Stomach smooth muscle (tissue), 2 donors: ENCODE measurements at regions not wholly inside any gene's neighbourhood (a gene's known extent, or its start where the extent isn't known, plus 50 kb on each side); places are given as distances from the start of the nearest gene placed in this dataset.
"Not testable (repeated sequence)": the region's sequence is repeated elsewhere in the genome, so short reads cannot be mapped to it uniquely, and the experiment has no call there.

Source experiments
- H3K27ac ChIP-seq: one replicate; pipeline ENCODE4 v1.7.0; 2013; ENCODE audit warnings: mild to moderate bottlenecking, low read length, inconsistent platforms
- H3K27me3 ChIP-seq, 2 donors: one replicate each; pipeline ENCODE4 v1.7.0; 2013; ENCODE audit warnings: low read length in 2 of 2; ENCODE audit not compliant: insufficient read depth in 2 of 2, control insufficient read depth in 1 of 2
- H3K36me3 ChIP-seq, 2 donors: one replicate each; pipeline ENCODE4 v1.7.0; 2013; ENCODE audit warnings: low read length in 2 of 2; ENCODE audit not compliant: control insufficient read depth in 2 of 2, insufficient read depth in 2 of 2
- H3K4me1 ChIP-seq: one replicate; pipeline ENCODE4 v1.7.0; 2013; ENCODE audit warnings: low read length; ENCODE audit not compliant: control insufficient read depth, insufficient read depth
- H3K4me3 ChIP-seq, 2 donors: one replicate each; pipeline ENCODE4 v1.7.0; 2013; ENCODE audit warnings: low read length in 2 of 2
- H3K9ac ChIP-seq, 2 donors: one replicate each; pipeline ENCODE4 v1.7.0; 2013; ENCODE audit warnings: low read length in 2 of 2, mild to moderate bottlenecking in 1 of 2
- H3K9me3 ChIP-seq, 2 donors: one replicate each; pipeline ENCODE4 v1.7.0; 2013; ENCODE audit warnings: low read length in 2 of 2; ENCODE audit not compliant: control insufficient read depth in 2 of 2
- donor health status: healthy.
- donor health status: Pancreatic carcinoma.

DNA sequence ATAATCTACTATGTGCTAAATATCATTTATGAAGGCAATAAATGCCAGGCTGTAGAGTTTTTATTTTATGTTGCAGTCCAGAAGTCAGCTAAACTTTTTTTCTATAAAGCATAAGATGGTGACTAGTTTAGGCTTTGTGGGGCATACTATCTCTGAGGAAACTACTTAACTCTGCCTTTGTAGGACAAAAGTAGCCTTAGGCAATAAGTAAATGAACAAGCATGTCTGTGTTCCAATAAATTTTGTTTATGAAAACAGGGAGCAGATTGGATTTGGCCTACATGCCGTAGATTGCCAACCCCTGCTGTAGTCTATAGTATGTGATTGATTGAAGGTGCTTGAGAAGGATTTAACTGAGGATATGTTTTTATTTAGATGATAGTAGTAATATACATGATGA lies 502.5 kb upstream of the NAALADL2 start:
- H3K9me3 ChIP-seq, result peaks cover 0 to 3% of the 10 kb centered on the region in 2 donors
- no peak overlapping the region for H3K4me3 ChIP-seq
- no peaks in the 10 kb centered on the region for H3K36me3 ChIP-seq
- H3K9ac ChIP-seq, result no peak overlapping the region
- H3K4me1 ChIP-seq, result no peaks in the 10 kb centered on the region
- H3K27ac ChIP-seq, result no peak overlapping the region
- H3K27me3 ChIP-seq, result no peaks in the 10 kb centered on the region

DNA sequence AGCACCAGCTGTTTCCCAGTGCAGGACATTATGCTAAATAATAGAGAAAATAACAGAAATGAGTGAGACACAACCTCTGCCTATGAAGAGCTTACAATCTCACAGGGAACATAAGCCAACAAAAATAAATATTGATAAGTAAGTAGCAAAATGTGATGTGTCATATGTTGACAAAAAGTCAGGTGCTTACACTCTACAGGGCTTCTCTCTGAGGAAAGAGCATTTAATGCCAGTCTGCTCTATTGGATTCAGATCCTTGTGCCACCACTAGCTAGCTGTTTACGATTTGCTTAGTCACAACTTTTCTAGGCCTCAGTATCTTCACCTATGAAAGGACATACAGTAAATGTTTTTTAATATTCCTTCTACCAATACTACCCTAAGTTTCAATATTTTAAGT lies 500.9 kb upstream of the NAALADL2 start:
- H3K4me3 ChIP-seq, result no peak overlapping the region
- H3K4me1 ChIP-seq, result no peaks in the 10 kb centered on the region
- no peak overlapping the region for H3K9ac ChIP-seq
- no peaks in the 10 kb centered on the region for H3K27me3 ChIP-seq
- H3K27ac ChIP-seq, result no peak overlapping the region
- H3K36me3 ChIP-seq, result no peaks in the 10 kb centered on the region
- no peaks in the 10 kb centered on the region for H3K9me3 ChIP-seq

DNA sequence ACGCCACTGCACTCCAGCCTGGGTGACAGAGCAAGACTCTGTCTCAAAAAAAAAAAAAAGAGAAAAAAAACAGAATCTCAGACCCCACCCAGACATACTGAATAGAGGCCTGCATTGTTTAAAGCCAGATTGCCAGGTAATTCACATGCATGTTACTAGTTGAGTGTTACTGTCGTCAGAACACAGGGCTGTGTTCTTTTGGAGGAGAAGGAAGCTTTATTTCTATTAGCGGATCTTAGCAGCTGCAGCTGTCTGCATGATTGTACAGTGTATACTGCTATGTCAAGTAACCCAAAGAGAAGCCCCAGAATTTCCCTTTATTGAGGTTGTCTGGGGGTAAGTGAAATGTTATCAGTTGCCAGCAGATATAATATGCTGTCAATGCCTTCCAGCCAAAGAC lies 496.6 kb upstream of the NAALADL2 start:
- Histone ChIP-seq H3K9me3 (no peaks in the 10 kb centered on the region), H3K4me1 (no peaks in the 10 kb centered on the region), H3K9ac (no peak overlapping the region), H3K27me3 (no peaks in the 10 kb centered on the region), H3K4me3 (no peak overlapping the region), H3K27ac (no peak overlapping the region), H3K36me3 (no peaks in the 10 kb centered on the region)

DNA sequence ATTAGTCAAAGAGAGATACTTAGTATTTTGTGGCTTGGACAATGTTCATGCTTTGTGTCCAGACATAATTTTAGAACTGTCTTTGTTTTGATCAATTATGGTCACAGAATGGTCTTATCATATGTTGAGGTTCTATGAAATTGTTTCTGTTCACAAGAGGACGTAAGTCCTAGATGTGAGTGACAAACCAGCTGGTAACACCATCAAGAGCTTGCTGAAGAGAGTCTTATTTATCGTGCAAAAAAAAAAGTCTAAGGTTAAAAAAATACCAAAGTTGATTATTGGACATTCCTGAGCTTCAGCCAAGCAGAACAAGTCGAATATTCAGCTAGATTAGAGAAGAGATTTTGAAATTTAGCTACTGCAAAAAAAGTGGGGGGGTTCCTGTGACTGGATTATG lies 495.9 kb upstream of the NAALADL2 start:
- Histone ChIP-seq H3K9ac (no peak overlapping the region), H3K27me3 (no peaks in the 10 kb centered on the region), H3K27ac (no peak overlapping the region), H3K36me3 (no peaks in the 10 kb centered on the region), H3K9me3 (no peaks in the 10 kb centered on the region), H3K4me1 (no peaks in the 10 kb centered on the region), H3K4me3 (no peak overlapping the region)

DNA sequence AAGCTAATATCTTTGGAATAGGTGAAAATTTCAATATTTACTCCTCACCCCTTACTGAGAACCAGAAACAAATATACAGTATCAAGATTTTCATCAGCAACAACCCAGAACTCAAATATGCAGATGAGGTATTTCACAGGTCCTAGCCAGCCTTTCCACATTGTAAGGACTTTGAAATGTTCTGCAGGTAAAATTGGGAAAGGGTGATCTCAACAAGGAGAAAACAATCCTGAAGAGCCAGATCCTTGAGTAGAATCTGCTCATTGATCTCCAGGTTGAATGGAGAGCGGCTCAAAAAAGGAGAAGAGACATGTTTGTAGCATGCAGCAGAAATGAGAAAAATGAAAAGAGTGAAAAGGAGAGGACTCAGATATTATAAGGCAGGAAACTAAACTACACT lies 493.3 kb upstream of the NAALADL2 start:
- H3K9ac ChIP-seq, result no peak overlapping the region
- H3K36me3 ChIP-seq, result no peaks in the 10 kb centered on the region
- no peaks in the 10 kb centered on the region for H3K27me3 ChIP-seq
- H3K27ac ChIP-seq, result no peak overlapping the region
- no peak overlapping the region for H3K4me3 ChIP-seq
- no peaks in the 10 kb centered on the region for H3K9me3 ChIP-seq
- no peaks in the 10 kb centered on the region for H3K4me1 ChIP-seq

DNA sequence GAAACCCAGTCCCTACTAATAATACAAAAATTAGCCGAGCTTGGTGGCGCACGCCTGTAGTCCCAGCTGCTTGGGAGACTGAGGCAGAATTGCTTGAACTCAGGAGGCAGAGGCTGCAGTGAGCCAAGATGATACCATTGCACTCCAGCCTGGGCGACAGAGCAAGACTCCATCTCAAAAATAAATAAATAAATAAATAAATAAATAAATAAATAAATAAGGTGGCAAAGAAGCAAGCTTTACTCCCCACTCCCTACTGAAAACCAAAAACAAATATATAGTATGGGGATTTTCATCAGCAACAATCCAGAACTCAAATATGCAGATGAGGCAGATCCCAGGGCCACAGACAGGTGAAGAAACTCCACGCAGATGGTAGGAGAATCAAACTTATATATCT lies 492.2 kb upstream of the NAALADL2 start:
- H3K9ac ChIP-seq, H3K27ac ChIP-seq, H3K36me3 ChIP-seq, H3K9me3 ChIP-seq, H3K4me1 ChIP-seq, H3K27me3 ChIP-seq, H3K4me3 ChIP-seq: not testable (repeated sequence)

DNA sequence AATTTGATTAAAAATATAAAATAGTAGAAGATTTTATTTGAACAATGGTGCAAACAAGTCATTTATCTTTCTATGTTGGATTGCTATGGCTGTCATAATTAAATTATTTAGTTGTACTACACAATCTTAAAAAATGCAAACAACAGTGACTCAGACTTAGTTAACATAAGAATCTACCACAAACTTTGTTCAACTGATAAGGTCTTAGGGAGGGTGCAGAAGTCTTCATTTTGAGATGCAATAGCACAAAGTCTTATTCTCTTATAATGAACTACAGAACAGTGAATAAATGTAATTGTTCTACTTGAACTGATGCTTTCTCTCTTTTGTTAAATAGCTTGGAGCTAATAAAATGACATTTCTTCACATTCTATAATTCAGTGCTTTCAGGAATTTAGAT lies 482.8 kb upstream of the NAALADL2 start:
- no peak overlapping the region for H3K27ac ChIP-seq
- no peaks in the 10 kb centered on the region for H3K4me1 ChIP-seq
- H3K27me3 ChIP-seq, result no peaks in the 10 kb centered on the region
- H3K4me3 ChIP-seq, result no peak overlapping the region
- H3K9me3 ChIP-seq, result no peaks in the 10 kb centered on the region
- no peak overlapping the region for H3K9ac ChIP-seq
- H3K36me3 ChIP-seq, result no peaks in the 10 kb centered on the region

DNA sequence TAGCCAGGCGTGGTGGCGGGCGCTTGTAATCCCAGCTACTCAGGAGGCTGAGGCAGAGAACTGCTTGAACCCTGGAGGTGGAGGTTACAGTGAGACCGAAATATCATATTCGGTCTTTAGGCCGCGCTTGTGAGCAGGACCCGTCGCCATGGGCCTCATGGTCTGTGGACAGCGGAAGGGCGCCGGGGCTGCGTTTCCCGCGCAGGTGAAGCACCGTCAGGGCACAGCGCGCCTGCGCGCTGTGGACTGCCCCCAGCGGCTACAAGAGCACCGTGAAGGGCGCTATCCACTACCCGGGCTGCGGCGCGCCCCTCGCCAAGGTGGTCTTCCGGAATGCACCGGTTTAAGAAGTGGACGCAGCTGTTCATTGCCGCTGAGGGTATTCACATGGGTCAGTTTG lies 482.0 kb upstream of the NAALADL2 start:
- Histone ChIP-seq H3K27ac (no peak overlapping the region), H3K9me3 (no peaks in the 10 kb centered on the region), H3K27me3 (no peaks in the 10 kb centered on the region), H3K36me3 (no peaks in the 10 kb centered on the region), H3K9ac (no peak overlapping the region), H3K4me3 (no peak overlapping the region), H3K4me1 (no peaks in the 10 kb centered on the region)

DNA sequence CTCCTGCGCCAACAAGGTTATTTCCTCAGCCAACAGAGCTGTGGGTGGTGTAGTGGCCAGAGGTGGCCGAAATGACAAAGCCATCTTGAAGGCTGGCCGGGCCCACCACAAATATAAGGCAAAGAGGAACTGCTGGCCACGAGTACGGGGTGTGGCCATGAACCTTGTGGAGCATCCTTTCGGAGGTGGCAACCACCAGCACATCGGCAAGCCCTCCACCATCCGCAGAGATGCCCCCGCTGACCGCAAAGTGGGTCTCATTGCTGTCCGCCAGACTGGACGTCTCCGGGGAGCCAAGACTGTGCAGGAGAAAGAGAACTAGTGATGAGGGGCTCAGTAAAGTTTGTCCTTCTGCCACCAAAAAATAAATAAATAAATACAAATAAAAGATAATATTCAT lies 481.4 kb upstream of the NAALADL2 start:
- Histone ChIP-seq H3K4me3 (no peak overlapping the region), H3K27me3 (no peaks in the 10 kb centered on the region), H3K27ac (no peak overlapping the region), H3K4me1 (no peaks in the 10 kb centered on the region), H3K36me3 (no peaks in the 10 kb centered on the region), H3K9ac (no peak overlapping the region), H3K9me3 (no peaks in the 10 kb centered on the region)

DNA sequence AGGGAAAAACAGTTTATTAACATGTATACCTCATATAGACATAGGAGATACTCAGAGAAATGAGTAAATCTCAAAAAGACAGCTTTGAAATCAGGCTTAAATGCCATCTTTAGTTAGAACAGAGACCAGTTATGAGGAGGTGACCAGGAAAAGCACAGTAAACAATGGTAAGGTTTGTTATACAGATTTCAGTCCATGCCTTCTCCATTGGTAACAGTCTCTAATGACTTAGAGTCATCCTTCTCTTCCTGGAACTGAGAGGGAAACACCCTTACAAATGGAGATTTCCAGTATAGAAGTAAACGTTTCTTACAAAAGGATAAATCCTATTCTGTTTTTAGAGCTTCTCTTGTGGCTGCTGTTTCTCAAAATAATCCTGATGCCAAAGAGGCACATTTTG lies 476.3 kb upstream of the NAALADL2 start:
- no peak overlapping the region for H3K9ac ChIP-seq
- no peak overlapping the region for H3K4me3 ChIP-seq
- no peaks in the 10 kb centered on the region for H3K36me3 ChIP-seq
- no peaks in the 10 kb centered on the region for H3K9me3 ChIP-seq
- no peak overlapping the region for H3K27ac ChIP-seq
- no peaks in the 10 kb centered on the region for H3K27me3 ChIP-seq
- H3K4me1 ChIP-seq, result no peaks in the 10 kb centered on the region

DNA sequence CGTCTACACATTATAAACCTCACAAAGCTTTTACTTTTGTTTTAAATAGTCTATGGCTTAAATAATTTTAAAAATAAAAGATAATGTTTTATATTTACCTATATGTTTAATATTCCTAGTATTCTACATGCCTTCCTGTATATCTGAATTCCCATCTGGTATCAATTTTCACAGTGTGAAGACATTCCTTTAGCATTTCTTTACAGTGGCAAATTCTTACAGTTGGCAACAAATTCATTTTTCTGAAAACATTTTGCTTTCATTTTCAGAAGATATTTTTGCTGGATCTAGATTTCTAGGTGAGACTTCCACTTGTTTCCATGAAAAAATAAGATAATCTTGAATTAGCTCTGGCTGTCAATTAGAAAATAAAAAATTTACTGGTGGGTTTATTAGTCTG lies 471.4 kb upstream of the NAALADL2 start:
- Histone ChIP-seq H3K4me3 (no peak overlapping the region), H3K27ac (no peak overlapping the region)

DNA sequence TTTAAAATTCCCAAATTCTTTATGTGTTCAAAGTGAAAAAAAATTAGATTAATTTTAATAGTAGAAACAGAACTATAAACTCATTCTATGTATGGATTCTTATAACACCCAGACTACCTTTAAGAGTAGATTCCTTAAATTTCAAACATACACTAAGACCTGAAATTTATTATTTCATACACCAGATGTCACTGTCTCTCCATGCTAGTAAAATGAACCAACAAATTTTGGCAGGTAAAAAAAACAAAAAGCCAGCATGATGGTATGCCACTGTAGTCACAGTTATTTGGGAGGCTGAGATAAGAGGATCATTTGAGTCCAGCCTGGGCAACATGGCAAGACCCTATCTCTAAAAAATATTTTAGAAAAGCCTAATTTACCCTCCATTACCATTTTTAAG lies 461.3 kb upstream of the NAALADL2 start:
- no peak overlapping the region for H3K9ac ChIP-seq
- no peaks in the 10 kb centered on the region for H3K36me3 ChIP-seq
- no peak overlapping the region for H3K4me3 ChIP-seq
- H3K27ac ChIP-seq, result no peak overlapping the region
- no peaks in the 10 kb centered on the region for H3K9me3 ChIP-seq
- no peaks in the 10 kb centered on the region for H3K27me3 ChIP-seq
- H3K4me1 ChIP-seq, result no peaks in the 10 kb centered on the region

More for the DNA sequence above, 471.4 kb upstream of the NAALADL2 start:
- Histone ChIP-seq H3K9me3 (no peaks in the 10 kb centered on the region), H3K36me3 (no peaks in the 10 kb centered on the region), H3K27me3 (no peaks in the 10 kb centered on the region), H3K9ac (no peak overlapping the region), H3K4me1 (no peaks in the 10 kb centered on the region)
